Activated CD4-positive, alpha-beta T cell treated with anti-CD3 and anti-CD28 coated beads, Interleukin-2, amount 10 ng/mL, durations not matched to agents 24 days and 14 days (primary cell): ENCODE measurements at regions not wholly inside any gene's neighbourhood (a gene's known extent, or its start where the extent isn't known, plus 50 kb on each side); places are given as distances from the start of the nearest gene placed in this dataset.

Experiments used
- DNase-seq: peaks from one replicate; pipeline ENCODE4 v3.0.0; 2022
- H3K27ac Mint-ChIP-seq: one replicate; pipeline ENCODE4 v1.8.0; 2022; ENCODE audit warnings: mild to moderate bottlenecking, mixed read lengths
- H3K27me3 Mint-ChIP-seq: one replicate; pipeline ENCODE4 v1.8.0; 2022; ENCODE audit warnings: mixed read lengths
- H3K36me3 Mint-ChIP-seq: one replicate; pipeline ENCODE4 v1.8.0; 2022; ENCODE audit warnings: low read depth, mild to moderate bottlenecking, mixed read lengths
- H3K4me1 Mint-ChIP-seq: one replicate; pipeline ENCODE4 v1.8.0; 2021; ENCODE audit warnings: mixed read lengths
- H3K4me3 Mint-ChIP-seq: one replicate; pipeline ENCODE4 v1.8.0; 2022; ENCODE audit warnings: mild to moderate bottlenecking, moderate library complexity, mixed read lengths
- H3K9me3 Mint-ChIP-seq: one replicate; pipeline ENCODE4 v1.8.0; 2021; ENCODE audit warnings: mixed read lengths
- intact Hi-C: fragments of 100-400 bp; cut with micrococcal nuclease; formaldehyde crosslinking; loops from one replicate; pipeline ENCODE4 v1.15.1; 2023

DNA sequence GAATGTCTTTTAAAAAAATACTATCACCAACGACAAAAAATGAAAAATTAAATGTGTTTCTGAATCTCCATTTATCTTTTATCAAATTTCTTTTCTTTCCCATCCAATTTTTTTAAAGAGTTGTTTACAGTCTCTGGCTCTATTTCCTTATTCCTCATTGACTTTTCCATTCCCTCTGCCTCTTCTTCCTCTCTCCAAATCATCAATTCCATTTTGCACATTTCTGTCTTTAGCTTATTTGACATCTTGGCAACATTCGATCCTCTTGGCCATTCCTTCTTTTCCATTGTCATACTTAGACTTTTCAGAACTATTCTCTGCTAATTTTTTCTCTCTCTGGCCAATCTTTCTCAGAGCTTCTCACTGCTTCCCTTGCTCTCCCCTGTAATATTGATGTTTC, 497.6 kb downstream of the PLPP3 start:
- H3K9me3 Mint-ChIP-seq: no peaks in the 10 kb centered on the region
- intact Hi-C loops: no loop called here

GRCh38 chr1:56081173-56081572, 498.2 kb downstream of the PLPP3 start:
- Mint-ChIP-seq H3K27me3 (no peaks in the 10 kb centered on the region), H3K4me1 (no peaks in the 10 kb centered on the region), H3K9me3 (no peaks in the 10 kb centered on the region), H3K27ac (no peak overlapping the region), H3K4me3 (no peak overlapping the region), H3K36me3 (no peaks in the 10 kb centered on the region)
- intact Hi-C loops: no loop called here
- DNase-seq: no peak

More for the DNA sequence above, 497.6 kb downstream of the PLPP3 start:
- Mint-ChIP-seq H3K36me3 (no peaks in the 10 kb centered on the region), H3K4me1 (no peaks in the 10 kb centered on the region), H3K4me3 (no peak overlapping the region), H3K27me3 (no peaks in the 10 kb centered on the region), H3K27ac (no peak overlapping the region)
- no peak for DNase-seq

DNA sequence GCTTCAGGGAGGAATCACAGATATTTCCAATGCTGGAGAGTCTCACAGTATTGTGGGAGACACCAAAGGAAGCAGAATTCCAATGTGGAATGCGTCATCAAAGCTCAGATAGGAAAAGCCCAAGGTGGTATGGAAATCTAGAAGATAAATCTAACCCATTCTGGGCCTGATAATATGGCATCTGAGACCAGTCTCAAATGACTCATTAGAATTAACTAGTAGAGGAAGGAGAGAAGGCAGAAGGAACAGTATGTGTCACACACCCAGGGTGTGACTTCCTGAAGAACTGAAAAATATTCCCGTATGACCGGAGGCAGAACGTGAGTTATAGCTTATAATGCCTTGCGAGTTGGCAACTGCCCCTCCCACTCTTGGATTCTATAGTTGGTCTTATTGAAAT, 499.2 kb downstream of the PLPP3 start:
- Mint-ChIP-seq H3K9me3 (no peaks in the 10 kb centered on the region), H3K36me3 (no peaks in the 10 kb centered on the region), H3K4me3 (no peak overlapping the region), H3K4me1 (no peaks in the 10 kb centered on the region), H3K27me3 (no peaks in the 10 kb centered on the region), H3K27ac (no peak overlapping the region)
- intact Hi-C loops: no loop called here
- DNase-seq: no peak

GRCh38 chr1:56079391-56079790, 500.0 kb downstream of the PLPP3 start:
- Mint-ChIP-seq H3K4me1 (no peaks in the 10 kb centered on the region), H3K9me3 (no peaks in the 10 kb centered on the region), H3K36me3 (no peaks in the 10 kb centered on the region), H3K27ac (no peak overlapping the region), H3K4me3 (no peak overlapping the region), H3K27me3 (no peaks in the 10 kb centered on the region)
- intact Hi-C loops: no loop called here
- no peak for DNase-seq

- Mint-ChIP-seq H3K4me3 (no peak overlapping the region), H3K9me3 (no peaks in the 10 kb centered on the region)
- intact Hi-C loops: no loop called here
Observed at GRCh38 chr1:56077206-56077605, 502.2 kb downstream of the PLPP3 start.

GRCh38 chr1:56074007-56074651, 505.2 kb downstream of the PLPP3 start:
- Mint-ChIP-seq H3K27ac (no peak overlapping the region), H3K27me3 (no peaks in the 10 kb centered on the region), H3K4me1 (no peaks in the 10 kb centered on the region), H3K4me3 (no peak overlapping the region), H3K9me3 (no peaks in the 10 kb centered on the region), H3K36me3 (no peaks in the 10 kb centered on the region)
- intact Hi-C loops: no loop called here
- no peak for DNase-seq

More at GRCh38 chr1:56077206-56077605, 502.2 kb downstream of the PLPP3 start:
- no peak for DNase-seq
- Mint-ChIP-seq H3K4me1 (no peaks in the 10 kb centered on the region), H3K36me3 (no peaks in the 10 kb centered on the region), H3K27ac (no peak overlapping the region), H3K27me3 (no peaks in the 10 kb centered on the region)

DNA sequence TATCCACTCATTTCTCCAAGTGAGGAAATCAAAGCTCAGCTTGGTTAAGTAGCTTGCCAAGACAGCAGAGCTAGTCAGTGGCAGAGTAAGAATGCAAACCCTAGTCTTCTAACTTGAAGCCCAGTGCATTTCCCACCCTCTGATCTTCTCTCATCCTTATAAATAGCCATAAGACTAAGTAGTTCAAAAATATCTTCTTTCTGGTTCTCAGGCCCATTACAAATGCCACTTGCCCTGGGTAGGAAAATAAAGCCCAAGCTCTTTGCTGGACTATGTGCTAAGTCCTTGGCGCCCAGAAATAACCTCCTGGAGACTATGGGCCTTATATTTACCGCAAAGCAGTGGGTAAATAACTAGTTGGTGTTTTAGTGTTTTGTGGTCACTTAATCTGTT, 505.8 kb downstream of the PLPP3 start:
- no peaks in the 10 kb centered on the region for H3K36me3 Mint-ChIP-seq
- no peaks in the 10 kb centered on the region for H3K27me3 Mint-ChIP-seq
- H3K27ac Mint-ChIP-seq: no peak overlapping the region
- intact Hi-C loops: no loop called here
- no peaks in the 10 kb centered on the region for H3K4me1 Mint-ChIP-seq
- no peak for DNase-seq
- H3K4me3 Mint-ChIP-seq: no peak overlapping the region
- no peaks in the 10 kb centered on the region for H3K9me3 Mint-ChIP-seq

- H3K27ac Mint-ChIP-seq: no peak overlapping the region
- H3K36me3 Mint-ChIP-seq: no peaks in the 10 kb centered on the region
- intact Hi-C loops: no loop called here
- H3K4me3 Mint-ChIP-seq: no peak overlapping the region
- H3K4me1 Mint-ChIP-seq: no peaks in the 10 kb centered on the region
- H3K27me3 Mint-ChIP-seq: no peaks in the 10 kb centered on the region
- H3K9me3 Mint-ChIP-seq: no peaks in the 10 kb centered on the region
- DNase-seq: no peak
Observed at GRCh38 chr1:56073206-56073605, 506.2 kb downstream of the PLPP3 start.

- Mint-ChIP-seq H3K4me1 (no peaks in the 10 kb centered on the region), H3K27ac (no peak overlapping the region), H3K9me3 (no peaks in the 10 kb centered on the region), H3K4me3 (no peak overlapping the region), H3K36me3 (no peaks in the 10 kb centered on the region), H3K27me3 (no peaks in the 10 kb centered on the region)
- no peak for DNase-seq
- intact Hi-C loops: no loop called here
Observed at GRCh38 chr1:56072310-56072709, 507.1 kb downstream of the PLPP3 start.

GRCh38 chr1:56071351-56071750, 508.0 kb downstream of the PLPP3 start:
- Mint-ChIP-seq H3K4me3 (no peak overlapping the region), H3K27me3 (no peaks in the 10 kb centered on the region), H3K4me1 (no peaks in the 10 kb centered on the region), H3K36me3 (no peaks in the 10 kb centered on the region), H3K27ac (no peak overlapping the region), H3K9me3 (no peaks in the 10 kb centered on the region)
- intact Hi-C loops: no loop called here
- DNase-seq: no peak

- intact Hi-C loops: no loop called here
- H3K9me3 Mint-ChIP-seq: no peaks in the 10 kb centered on the region
- H3K36me3 Mint-ChIP-seq: no peaks in the 10 kb centered on the region
- no peak overlapping the region for H3K27ac Mint-ChIP-seq
- no peaks in the 10 kb centered on the region for H3K4me1 Mint-ChIP-seq
- DNase-seq: no peak
- no peaks in the 10 kb centered on the region for H3K27me3 Mint-ChIP-seq
- H3K4me3 Mint-ChIP-seq: no peak overlapping the region
Observed at GRCh38 chr1:56070601-56071000, 508.8 kb downstream of the PLPP3 start.

GRCh38 chr1:56069824-56070223, 509.5 kb downstream of the PLPP3 start:
- no peaks in the 10 kb centered on the region for H3K36me3 Mint-ChIP-seq
- no peaks in the 10 kb centered on the region for H3K27me3 Mint-ChIP-seq
- no peak overlapping the region for H3K4me3 Mint-ChIP-seq
- no peaks in the 10 kb centered on the region for H3K9me3 Mint-ChIP-seq
- no peaks in the 10 kb centered on the region for H3K4me1 Mint-ChIP-seq
- H3K27ac Mint-ChIP-seq: no peak overlapping the region
- intact Hi-C loops: no loop called here
- no peak for DNase-seq

DNA sequence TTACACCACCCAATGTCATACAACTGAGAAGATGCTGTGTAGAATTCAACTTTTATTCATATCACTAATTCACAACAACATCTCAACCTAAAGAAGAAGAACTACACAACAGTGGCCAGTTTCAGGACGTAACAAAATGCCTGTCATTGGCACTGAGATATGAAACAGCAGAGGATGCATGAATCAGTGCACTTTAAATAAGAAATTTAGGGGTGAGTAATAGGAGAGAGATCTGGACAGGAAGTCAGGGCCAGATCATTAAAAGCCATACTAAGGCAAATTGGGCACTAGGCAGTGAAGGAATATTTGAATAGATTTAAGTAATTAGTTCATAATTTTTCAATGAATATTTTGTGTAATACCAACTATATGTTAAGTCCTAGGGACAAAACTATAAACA, 510.5 kb downstream of the PLPP3 start:
- no peaks in the 10 kb centered on the region for H3K36me3 Mint-ChIP-seq
- no peak for DNase-seq
- H3K27ac Mint-ChIP-seq: no peak overlapping the region
- H3K9me3 Mint-ChIP-seq: no peaks in the 10 kb centered on the region
- no peaks in the 10 kb centered on the region for H3K4me1 Mint-ChIP-seq
- no peak overlapping the region for H3K4me3 Mint-ChIP-seq
- H3K27me3 Mint-ChIP-seq: no peaks in the 10 kb centered on the region
- intact Hi-C loops: no loop called here

DNA sequence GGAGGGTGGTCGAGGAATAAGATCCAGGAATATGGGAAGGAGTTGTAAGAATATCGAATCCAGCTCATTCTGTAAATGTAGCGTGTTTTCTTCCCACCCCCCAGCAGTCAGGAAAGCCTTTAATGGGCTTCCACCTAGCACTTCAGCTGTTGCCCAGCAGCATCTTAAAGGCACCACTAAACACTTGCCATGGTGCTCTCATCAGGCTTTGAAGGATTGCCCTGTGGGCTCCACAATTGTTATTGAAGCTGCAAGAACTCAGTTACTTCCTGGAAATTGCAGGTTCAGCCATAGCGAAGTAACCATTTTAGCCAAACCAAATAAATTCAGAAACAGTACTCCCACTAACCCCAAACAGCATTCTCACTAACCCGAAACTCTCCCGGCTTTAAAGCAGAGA, 511.2 kb downstream of the PLPP3 start:
- DNase-seq: no peak
- no peaks in the 10 kb centered on the region for H3K27me3 Mint-ChIP-seq
- no peaks in the 10 kb centered on the region for H3K4me1 Mint-ChIP-seq
- no peaks in the 10 kb centered on the region for H3K36me3 Mint-ChIP-seq
- intact Hi-C loops: no loop called here
- no peaks in the 10 kb centered on the region for H3K9me3 Mint-ChIP-seq
- H3K4me3 Mint-ChIP-seq: no peak overlapping the region
- no peak overlapping the region for H3K27ac Mint-ChIP-seq

DNA sequence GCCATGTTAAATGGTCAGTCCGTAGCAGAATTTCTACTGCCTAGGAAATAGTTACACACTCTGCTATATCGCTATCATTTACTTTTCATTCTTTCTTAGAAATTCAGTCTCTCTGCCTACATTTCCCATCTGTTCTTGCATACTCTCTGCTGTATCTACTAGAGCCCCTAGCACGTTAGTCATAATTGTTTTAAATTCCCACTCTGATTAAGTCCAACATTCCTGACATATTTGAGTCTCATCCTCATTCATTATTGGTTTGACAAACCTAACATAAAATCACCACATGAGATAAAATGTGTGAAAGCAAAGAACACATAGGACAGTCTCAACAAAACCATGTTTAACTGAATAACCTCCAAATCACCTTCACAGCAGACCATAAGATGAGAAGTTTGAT, 513.6 kb downstream of the PLPP3 start:
- Mint-ChIP-seq H3K27ac (no peak overlapping the region), H3K4me1 (no peaks in the 10 kb centered on the region), H3K27me3 (no peaks in the 10 kb centered on the region), H3K9me3 (no peaks in the 10 kb centered on the region), H3K36me3 (no peaks in the 10 kb centered on the region), H3K4me3 (no peak overlapping the region)
- intact Hi-C loops: no loop called here
- DNase-seq: no peak
